HFFc6 (cell line): ENCODE measurements at regions not wholly inside any gene's neighbourhood (a gene's known extent, or its start where the extent isn't known, plus 50 kb on each side); places are given as distances from the start of the nearest gene placed in this dataset.
A peak's percentile ranks its signal among the peaks of the same experiment; 100 is the strongest.

Experiments
- DNase-seq: peaks from one replicate; pipeline ENCODE4 v3.0.0-alpha.2; 2018
- H3K27ac Mint-ChIP-seq: 2 replicates; pipeline ENCODE4 v1.8.0; 2020; ENCODE audit warnings: mild to moderate bottlenecking, mixed read lengths
- H3K27me3 Mint-ChIP-seq: 2 replicates; pipeline ENCODE4 v1.8.0; 2021; ENCODE audit warnings: mild to moderate bottlenecking, moderate library complexity, mixed read lengths; ENCODE audit not compliant: insufficient read depth
- H3K36me3 Mint-ChIP-seq: 2 replicates; pipeline ENCODE4 v1.8.0; 2021; ENCODE audit warnings: low read depth, mixed read lengths
- H3K4me1 Mint-ChIP-seq: 2 replicates; pipeline ENCODE4 v1.8.0; 2020; ENCODE audit warnings: low read depth, mixed read lengths
- H3K4me3 Mint-ChIP-seq: 2 replicates; pipeline ENCODE4 v1.8.0; 2020; ENCODE audit warnings: mild to moderate bottlenecking, moderate library complexity, mixed read lengths
- H3K9me3 Mint-ChIP-seq: 2 replicates; pipeline ENCODE4 v1.8.0; 2020; ENCODE audit warnings: mild to moderate bottlenecking, mixed read lengths
- CTCF ChIP-seq: fragments of 200-600 bp; sonication (generic); IDR thresholded peaks from 2 replicates; pipeline ENCODE4 v1.5.0; 2021; ENCODE audit warnings: antibody characterized with exemption, mild to moderate bottlenecking

- peak overlapping the region; percentile 97 for H3K27ac Mint-ChIP-seq
- no peak for TF ChIP-seq CTCF
- DNase-seq = peak; percentile 96
- H3K36me3 Mint-ChIP-seq = peaks cover 19% of the 10 kb centered on the region
- H3K4me1 Mint-ChIP-seq = peaks cover 67% of the 10 kb centered on the region
- H3K27me3 Mint-ChIP-seq = peaks cover 2% of the 10 kb centered on the region
- H3K4me3 Mint-ChIP-seq = peak overlapping the region; percentile 49
- H3K9me3 Mint-ChIP-seq = peaks cover 17% of the 10 kb centered on the region
These were observed 122.6 kb upstream of the FOXF1 start for GRCh38 chr16:86387468-86388440.

DNA sequence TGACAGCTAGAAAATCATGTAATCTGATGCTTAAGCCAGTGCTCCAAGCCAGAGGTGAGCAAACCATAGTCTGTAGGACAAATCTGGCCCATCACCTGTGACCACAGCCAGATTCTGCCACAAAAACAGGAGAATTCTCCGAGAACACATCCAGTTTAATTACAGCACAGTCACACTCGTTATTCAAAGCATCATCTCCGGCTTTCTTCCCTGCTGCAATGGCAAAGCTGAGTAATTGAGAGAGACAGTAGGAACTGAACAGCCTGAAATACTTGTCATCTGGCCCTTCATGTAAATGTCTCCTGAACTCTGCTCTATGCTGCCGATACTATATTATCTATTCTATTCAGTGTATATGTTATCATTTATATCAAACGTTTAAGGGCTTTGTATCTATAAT is 121.4 kb upstream of the FOXF1 start:
- no peak for TF ChIP-seq CTCF
- H3K27ac Mint-ChIP-seq = peak overlapping the region; percentile 62
- H3K4me1 Mint-ChIP-seq = peaks cover 54% of the 10 kb centered on the region
- H3K36me3 Mint-ChIP-seq = peaks cover 19% of the 10 kb centered on the region
- H3K9me3 Mint-ChIP-seq = peaks cover 17% of the 10 kb centered on the region
- no peak for DNase-seq
- H3K27me3 Mint-ChIP-seq = peaks cover 5% of the 10 kb centered on the region
- H3K4me3 Mint-ChIP-seq = no peak overlapping the region

DNA sequence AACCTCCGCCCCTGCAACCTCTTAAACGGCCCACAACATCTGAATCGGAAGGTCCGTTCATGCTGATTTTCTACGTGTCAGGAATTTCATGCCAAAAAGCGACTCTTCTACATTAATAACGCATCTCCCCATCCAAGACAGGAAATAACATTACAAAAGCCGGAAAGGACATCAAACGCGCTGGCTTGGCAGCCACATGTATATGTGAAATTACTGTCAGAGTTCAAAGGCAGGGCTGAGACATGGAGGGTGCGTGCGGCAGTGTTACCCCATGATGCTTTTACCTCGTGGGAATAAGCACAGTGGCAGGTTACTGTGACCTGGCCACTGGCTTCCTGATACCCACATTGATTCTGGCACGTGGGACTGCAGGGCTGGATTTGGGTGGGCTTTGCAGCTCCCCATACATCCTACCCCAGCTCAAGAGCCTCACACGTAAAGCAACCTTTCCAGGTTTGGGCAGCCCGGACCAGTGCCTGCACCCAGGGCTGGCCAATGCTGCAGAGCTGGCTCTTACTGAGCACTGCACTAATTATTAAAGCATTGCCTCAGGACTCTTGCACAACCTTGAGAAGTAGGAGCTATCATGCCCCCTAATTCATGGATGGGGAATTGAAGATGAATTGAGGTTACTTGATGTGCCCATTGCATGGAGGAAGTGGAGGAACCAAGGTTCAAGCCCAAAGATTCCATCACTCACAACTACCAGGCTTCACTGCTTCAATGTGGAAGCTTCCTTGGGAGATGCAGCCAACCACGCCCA is 120.6 kb upstream of the FOXF1 start:
- Mint-ChIP-seq H3K36me3 (peaks cover 19% of the 10 kb centered on the region), H3K27me3 (peaks cover 5% of the 10 kb centered on the region), H3K4me1 (peaks cover 47% of the 10 kb centered on the region), H3K4me3 (no peak overlapping the region), H3K27ac (peak overlapping the region; percentile 24; the same call in 1 of the 2 replicates), H3K9me3 (peaks cover 17% of the 10 kb centered on the region)
- no peak for DNase-seq
- TF ChIP-seq CTCF = no peak

DNA sequence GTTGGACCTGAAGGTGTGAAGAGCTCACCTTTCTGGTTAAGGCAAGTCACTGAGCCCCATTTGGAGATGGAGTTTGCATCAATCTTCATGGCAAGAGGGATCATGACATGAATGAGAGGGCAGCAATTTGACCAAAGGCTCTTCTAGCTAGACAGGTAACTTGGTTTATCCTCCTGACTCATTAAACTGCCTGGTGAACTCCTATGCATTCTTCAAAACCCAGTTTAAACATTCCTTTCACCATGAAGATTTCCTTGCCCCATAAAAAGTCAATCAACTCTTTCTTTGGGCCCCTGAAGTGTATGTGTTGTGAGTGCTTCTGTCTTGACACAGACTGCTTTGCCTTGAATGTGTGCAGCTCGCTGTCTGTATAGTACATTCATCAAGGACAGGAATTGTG is 120.0 kb upstream of the FOXF1 start:
- Mint-ChIP-seq H3K4me1 (peaks cover 47% of the 10 kb centered on the region), H3K27me3 (peaks cover 5% of the 10 kb centered on the region), H3K27ac (no peak overlapping the region), H3K9me3 (peaks cover 17% of the 10 kb centered on the region), H3K4me3 (no peak overlapping the region), H3K36me3 (peaks cover 19% of the 10 kb centered on the region)
- no peak for TF ChIP-seq CTCF
- DNase-seq = no peak

DNA sequence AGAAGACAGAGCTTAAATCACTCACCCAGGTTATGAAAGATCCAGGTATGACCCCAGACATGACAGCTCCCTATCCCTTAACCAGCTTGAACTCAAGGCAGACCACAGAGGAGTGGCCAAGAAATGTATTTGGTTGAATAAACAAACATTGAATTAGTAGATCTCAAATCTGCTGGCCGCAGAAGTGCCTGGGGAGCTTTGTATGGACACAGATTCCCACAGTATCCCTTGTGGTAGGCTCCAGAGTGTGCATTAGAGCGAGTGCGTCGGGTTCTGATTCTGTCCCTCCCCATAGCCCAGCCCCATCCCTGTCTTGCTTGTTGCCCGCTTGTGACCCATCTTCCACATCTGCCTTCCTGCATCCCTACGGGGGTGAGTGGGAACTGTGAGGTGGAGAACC is 118.8 kb upstream of the FOXF1 start:
- Mint-ChIP-seq H3K27ac (no peak overlapping the region), H3K9me3 (peaks cover 17% of the 10 kb centered on the region), H3K36me3 (peaks cover 19% of the 10 kb centered on the region), H3K4me3 (no peak overlapping the region; the same call in 1 of the 2 replicates), H3K4me1 (peaks cover 49% of the 10 kb centered on the region), H3K27me3 (peaks cover 5% of the 10 kb centered on the region; the same call in 1 of the 2 replicates)
- no peak for DNase-seq
- TF ChIP-seq CTCF = no peak
